Adrenal gland (tissue), 5 donors: ENCODE measurements at regions not wholly inside any gene's neighbourhood (a gene's known extent, or its start where the extent isn't known, plus 50 kb on each side); places are given as distances from the start of the nearest gene placed in this dataset.

ENCODE experiments used
- CTCF ChIP-seq, 6 experiments: fragments of 450-650 bp in 4 of 6; fragments of 200-600 bp in 2 of 6; sonication (generic) in 1 of 6; IDR thresholded peaks; 1 replicate in 5 of 6; 2 replicates in 1 of 6; pipeline versions ENCODE4 v1.5.1 to v1.8.0; 2016 to 2021; ENCODE audit warnings: antibody characterized with exemption in 6 of 6, mild to moderate bottlenecking in 2 of 6, moderate library complexity in 1 of 6
- POLR2A ChIP-seq, 2 donors: fragments of 450-650 bp; IDR thresholded peaks; one replicate each; pipeline ENCODE4 v1.6.1; 2017; ENCODE audit warnings: antibody characterized with exemption in 2 of 2, mild to moderate bottlenecking in 2 of 2, moderate library complexity in 1 of 2
- donor health status: DM: no; HTN: no; CAD: no.

- no peak for TF ChIP-seq CTCF (IDR thresholded peaks at IDR 0.05)
- TF ChIP-seq POLR2A (IDR thresholded peaks at IDR 0.05) = no peak
These were observed 1696.1 kb downstream of the SI start for GRCh38 chr3:163382183-163382582.
